Stimulated activated naive CD8-positive, alpha-beta T cell treated with anti-CD3 and anti-CD28 coated beads, Interleukin-15, amount 100 ng/mL, for 72 hours (primary cell): ENCODE measurements at regions not wholly inside any gene's neighbourhood (a gene's known extent, or its start where the extent isn't known, plus 50 kb on each side); places are given as distances from the start of the nearest gene placed in this dataset.
A peak's percentile ranks its signal among the peaks of the same experiment; 100 is the strongest.
"Not testable (repeated sequence)": the region's sequence is repeated elsewhere in the genome, so short reads cannot be mapped to it uniquely, and the experiment has no call there.

Source experiments
- ATAC-seq: fragments of 150-1000 bp; cut with Tn5 transposase; 2 replicates; pipeline ENCODE4 v1.10.0; 2021; ENCODE audit warnings: mild to moderate bottlenecking, moderate library complexity
- DNase-seq, 2 donors: peaks; one replicate each; pipeline ENCODE4 v3.0.0; 2021 to 2022
- H3K27ac Mint-ChIP-seq, 2 donors: one replicate each; pipeline ENCODE4 v1.8.0; 2022; ENCODE audit warnings: mild to moderate bottlenecking in 2 of 2, mixed read lengths in 2 of 2, moderate library complexity in 2 of 2
- H3K27me3 Mint-ChIP-seq: one replicate; pipeline ENCODE4 v1.8.0; 2022; ENCODE audit warnings: mixed read lengths
- H3K4me1 Mint-ChIP-seq: one replicate; pipeline ENCODE4 v1.8.0; 2022; ENCODE audit warnings: mild to moderate bottlenecking, mixed read lengths
- H3K4me3 Mint-ChIP-seq, 2 donors: one replicate each; pipeline ENCODE4 v1.8.0; 2022; ENCODE audit warnings: mild to moderate bottlenecking in 2 of 2, mixed read lengths in 2 of 2, moderate library complexity in 1 of 2
- H3K9me3 Mint-ChIP-seq, 2 donors: one replicate each; pipeline ENCODE4 v1.8.0; 2022; ENCODE audit warnings: mixed read lengths in 2 of 2

- H3K9me3 Mint-ChIP-seq = no peaks in the 10 kb centered on the region
- H3K27me3 Mint-ChIP-seq = peaks cover 8% of the 10 kb centered on the region
- ATAC-seq (no peak), DNase-seq (no peak)
- no peak overlapping the region for H3K27ac Mint-ChIP-seq
- no peak overlapping the region for H3K4me3 Mint-ChIP-seq
- H3K4me1 Mint-ChIP-seq = peaks cover under 1% of the 10 kb centered on the region
Measured at GRCh38 chr2:11939523-11939922, 193.1 kb downstream of the LPIN1 start.

- Mint-ChIP-seq H3K4me1 (peaks cover 7% of the 10 kb centered on the region), H3K27me3 (peaks cover 8% of the 10 kb centered on the region), H3K9me3 (no peaks in the 10 kb centered on the region), H3K4me3 (no peak overlapping the region), H3K27ac (no peak overlapping the region)
- ATAC-seq = no peak
- DNase-seq = no peak
Measured at GRCh38 chr2:11940121-11940743, 193.8 kb downstream of the LPIN1 start.

GRCh38 chr2:11940799-11941198 lies 194.4 kb downstream of the LPIN1 start:
- ATAC-seq = no peak
- H3K9me3 Mint-ChIP-seq = no peaks in the 10 kb centered on the region
- no peak overlapping the region for H3K4me3 Mint-ChIP-seq
- H3K4me1 Mint-ChIP-seq = peaks cover 12% of the 10 kb centered on the region
- peaks cover 8% of the 10 kb centered on the region for H3K27me3 Mint-ChIP-seq
- no peak for DNase-seq
- no peak overlapping the region for H3K27ac Mint-ChIP-seq

- Mint-ChIP-seq H3K4me1 (peaks cover 12% of the 10 kb centered on the region), H3K27me3 (peaks cover 8% of the 10 kb centered on the region), H3K4me3 (no peak overlapping the region), H3K9me3 (no peaks in the 10 kb centered on the region), H3K27ac (no peak overlapping the region)
- ATAC-seq (no peak), DNase-seq (no peak)
Measured at GRCh38 chr2:11941201-11942177, 195.1 kb downstream of the LPIN1 start.

GRCh38 chr2:11942178-11942569 lies 195.7 kb downstream of the LPIN1 start:
- DNase-seq (no peak), ATAC-seq (no peak)
- H3K4me3 Mint-ChIP-seq = no peak overlapping the region
- H3K9me3 Mint-ChIP-seq = no peaks in the 10 kb centered on the region
- H3K27ac Mint-ChIP-seq = no peak overlapping the region
- peaks cover 8% of the 10 kb centered on the region for H3K27me3 Mint-ChIP-seq
- peaks cover 12% of the 10 kb centered on the region for H3K4me1 Mint-ChIP-seq

GRCh38 chr2:11944311-11944710 lies 197.9 kb downstream of the LPIN1 start:
- ATAC-seq (no peak), DNase-seq (no peak)
- Mint-ChIP-seq H3K4me3 (no peak overlapping the region), H3K4me1 (peaks cover 12% of the 10 kb centered on the region), H3K27me3 (peaks cover 8% of the 10 kb centered on the region), H3K27ac (no peak overlapping the region), H3K9me3 (no peaks in the 10 kb centered on the region)

- H3K27me3 Mint-ChIP-seq = peaks cover 8% of the 10 kb centered on the region
- H3K9me3 Mint-ChIP-seq = no peaks in the 10 kb centered on the region
- peak; percentile 89 for ATAC-seq
- DNase-seq = peak in 1 of 2 donors; percentile 27
- H3K4me1 Mint-ChIP-seq = peaks cover 12% of the 10 kb centered on the region
- peak overlapping the region; percentile 35 to 63 for H3K4me3 Mint-ChIP-seq
- H3K27ac Mint-ChIP-seq = peak overlapping the region in 1 of 2 donors; percentile 82
Measured at GRCh38 chr2:11945139-11946126, 199.0 kb downstream of the LPIN1 start.

GRCh38 chr2:11947956-11948355 lies 201.5 kb downstream of the LPIN1 start:
- no peaks in the 10 kb centered on the region for H3K27me3 Mint-ChIP-seq
- H3K27ac Mint-ChIP-seq = no peak overlapping the region
- no peak overlapping the region for H3K4me3 Mint-ChIP-seq
- peaks cover 12% of the 10 kb centered on the region for H3K4me1 Mint-ChIP-seq
- DNase-seq = no peak
- no peaks in the 10 kb centered on the region for H3K9me3 Mint-ChIP-seq
- ATAC-seq = no peak

GRCh38 chr2:11949732-11950523 lies 203.5 kb downstream of the LPIN1 start:
- peaks cover 7% of the 10 kb centered on the region for H3K4me1 Mint-ChIP-seq
- no peaks in the 10 kb centered on the region for H3K9me3 Mint-ChIP-seq
- no peak for ATAC-seq
- peaks cover 19% of the 10 kb centered on the region for H3K27me3 Mint-ChIP-seq
- DNase-seq = no peak
- no peak overlapping the region for H3K27ac Mint-ChIP-seq
- H3K4me3 Mint-ChIP-seq = no peak overlapping the region

- no peak overlapping the region for H3K4me3 Mint-ChIP-seq
- H3K27ac Mint-ChIP-seq = no peak overlapping the region
- H3K4me1 Mint-ChIP-seq = no peaks in the 10 kb centered on the region
- H3K27me3 Mint-ChIP-seq = peaks cover 29% of the 10 kb centered on the region
- DNase-seq (no peak), ATAC-seq (no peak)
- no peaks in the 10 kb centered on the region for H3K9me3 Mint-ChIP-seq
Measured at GRCh38 chr2:11950896-11951295, 204.5 kb downstream of the LPIN1 start.

GRCh38 chr2:11951492-11951891 lies 205.1 kb downstream of the LPIN1 start:
- H3K27me3 Mint-ChIP-seq = peaks cover 32% of the 10 kb centered on the region
- not testable (repeated sequence) for DNase-seq, H3K4me1 Mint-ChIP-seq, H3K4me3 Mint-ChIP-seq, H3K9me3 Mint-ChIP-seq, H3K27ac Mint-ChIP-seq, ATAC-seq

- Mint-ChIP-seq H3K4me3 (no peak overlapping the region), H3K27me3 (peaks cover 32% of the 10 kb centered on the region), H3K9me3 (no peaks in the 10 kb centered on the region), H3K27ac (no peak overlapping the region), H3K4me1 (no peaks in the 10 kb centered on the region)
- ATAC-seq (no peak), DNase-seq (no peak)
Measured at GRCh38 chr2:11953258-11953657, 206.8 kb downstream of the LPIN1 start.

GRCh38 chr2:11955314-11955713 lies 208.9 kb downstream of the LPIN1 start:
- no peak for ATAC-seq
- peaks cover 32% of the 10 kb centered on the region for H3K27me3 Mint-ChIP-seq

GRCh38 chr2:11955884-11956291 lies 209.5 kb downstream of the LPIN1 start:
- peaks cover 32% of the 10 kb centered on the region for H3K27me3 Mint-ChIP-seq
- ATAC-seq = no peak

More at GRCh38 chr2:11955314-11955713, 208.9 kb downstream of the LPIN1 start:
- Mint-ChIP-seq H3K4me1 (no peaks in the 10 kb centered on the region), H3K9me3 (no peaks in the 10 kb centered on the region), H3K4me3 (no peak overlapping the region), H3K27ac (no peak overlapping the region)
- DNase-seq = no peak

More at GRCh38 chr2:11955884-11956291, 209.5 kb downstream of the LPIN1 start:
- Mint-ChIP-seq H3K4me1 (no peaks in the 10 kb centered on the region), H3K4me3 (no peak overlapping the region), H3K9me3 (no peaks in the 10 kb centered on the region), H3K27ac (no peak overlapping the region)
- DNase-seq = no peak
